HEK293T (cell line): ENCODE measurements at regions not wholly inside any gene's neighbourhood (a gene's known extent, or its start where the extent isn't known, plus 50 kb on each side); places are given as distances from the start of the nearest gene placed in this dataset.

Experiments used
- BHLHE40 ChIP-seq: fragments of 450-650 bp; IDR thresholded peaks from 2 replicates; pipeline ENCODE4 v1.6.1; 2016; ENCODE audit warnings: mild to moderate bottlenecking, moderate library complexity, borderline replicate concordance
- ELF4 ChIP-seq: fragments of 450-650 bp; IDR thresholded peaks from 2 replicates; pipeline ENCODE4 v1.6.1; 2017; ENCODE audit warnings: antibody characterized with exemption
- NFRKB ChIP-seq: fragments of 450-650 bp; IDR thresholded peaks from 2 replicates; pipeline ENCODE4 v1.6.1; 2016; ENCODE audit warnings: mild to moderate bottlenecking, moderate library complexity
- TARDBP ChIP-seq: fragments of 450-650 bp; IDR thresholded peaks from 2 replicates; pipeline ENCODE4 v1.6.1; 2016
- TF ChIP-seq, protein P1 (sequence below): fragments of 450-650 bp; IDR thresholded peaks from 2 replicates; pipeline ENCODE4 v1.6.1; 2016

DNA sequence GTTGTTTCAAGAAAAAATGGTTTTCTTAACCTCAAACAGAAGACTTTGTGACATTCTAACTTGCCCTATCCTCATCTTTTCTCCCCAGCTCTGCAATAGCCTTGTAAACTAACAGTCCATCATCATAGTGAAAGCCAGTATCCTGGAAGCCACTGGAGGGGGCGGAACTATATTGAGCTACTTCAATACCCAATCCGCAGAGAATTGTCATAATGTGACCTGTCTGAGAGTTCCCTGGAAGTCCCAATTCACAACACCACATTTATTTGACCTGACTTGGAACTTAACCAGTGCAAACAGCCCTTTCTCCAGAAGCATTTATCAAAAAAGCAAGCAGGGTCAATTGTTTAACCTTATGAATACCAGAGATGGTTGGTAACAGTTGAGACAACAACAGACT lies 747.6 kb upstream of the GRM7 start:
- TF ChIP-seq BHLHE40 (no peak), NFRKB (no peak), ELF4 (no peak), TARDBP (no peak)
- TF ChIP-seq, protein P1, sequence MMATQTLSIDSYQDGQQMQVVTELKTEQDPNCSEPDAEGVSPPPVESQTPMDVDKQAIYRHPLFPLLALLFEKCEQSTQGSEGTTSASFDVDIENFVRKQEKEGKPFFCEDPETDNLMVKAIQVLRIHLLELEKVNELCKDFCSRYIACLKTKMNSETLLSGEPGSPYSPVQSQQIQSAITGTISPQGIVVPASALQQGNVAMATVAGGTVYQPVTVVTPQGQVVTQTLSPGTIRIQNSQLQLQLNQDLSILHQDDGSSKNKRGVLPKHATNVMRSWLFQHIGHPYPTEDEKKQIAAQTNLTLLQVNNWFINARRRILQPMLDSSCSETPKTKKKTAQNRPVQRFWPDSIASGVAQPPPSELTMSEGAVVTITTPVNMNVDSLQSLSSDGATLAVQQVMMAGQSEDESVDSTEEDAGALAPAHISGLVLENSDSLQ, result no peak
